Upper lobe of right lung (tissue), 1 donor: ENCODE measurements at regions not wholly inside any gene's neighbourhood (a gene's known extent, or its start where the extent isn't known, plus 50 kb on each side); places are given as distances from the start of the nearest gene placed in this dataset.

ENCODE experiments used
- ATAC-seq: fragments of 200-7000 bp; cut with Tn5 transposase; one replicate; pipeline ENCODE4 v1.9.1; 2020; ENCODE audit warnings: mild to moderate bottlenecking, moderate library complexity
- DNase-seq: peaks from one replicate; pipeline ENCODE4 v3.0.0-alpha.2; 2020
- H3K27ac ChIP-seq: fragments of 200-600 bp; one replicate; pipeline ENCODE4 v1.8.0; 2022
- H3K27me3 ChIP-seq: fragments of 200-600 bp; one replicate; pipeline ENCODE4 v1.8.0; 2022; ENCODE audit warnings: mild to moderate bottlenecking
- H3K36me3 ChIP-seq: fragments of 200-600 bp; one replicate; pipeline ENCODE4 v1.8.0; 2022
- H3K4me1 ChIP-seq: fragments of 200-600 bp; one replicate; pipeline ENCODE4 v1.8.0; 2022
- H3K4me3 ChIP-seq: fragments of 200-600 bp; one replicate; pipeline ENCODE4 v1.8.0; 2022; ENCODE audit warnings: mild to moderate bottlenecking
- H3K9me3 ChIP-seq: fragments of 200-600 bp; one replicate; pipeline ENCODE4 v1.8.0; 2022
- CTCF ChIP-seq: fragments of 200-600 bp; IDR thresholded peaks from one replicate; pipeline ENCODE4 v1.8.0; 2022; ENCODE audit warnings: antibody characterized with exemption
- intact Hi-C: fragments of 100-400 bp; cut with DNase I; formaldehyde crosslinking; loops from one replicate; pipeline ENCODE4 v1.11.0; 2022
- donor health status: DM: no; HTN: yes; CAD: no; lungs with severe emphysema.

GRCh38 chr7:46168671-46169383 lies 247.8 kb upstream of the IGFBP3 start:
- TF ChIP-seq CTCF: no peak
- Histone ChIP-seq H3K4me3 (no peak overlapping the region), H3K27me3 (no peaks in the 10 kb centered on the region), H3K4me1 (no peaks in the 10 kb centered on the region), H3K36me3 (no peaks in the 10 kb centered on the region), H3K27ac (no peak overlapping the region), H3K9me3 (no peaks in the 10 kb centered on the region)
- intact Hi-C loops: no loop called here
- no peak for ATAC-seq
- DNase-seq: no peak

- intact Hi-C loops: no loop called here
- no peak for DNase-seq
Observed at GRCh38 chr7:46168231-46168630, 247.2 kb upstream of the IGFBP3 start.

GRCh38 chr7:46165276-46165675 lies 244.2 kb upstream of the IGFBP3 start:
- no peaks in the 10 kb centered on the region for H3K36me3 ChIP-seq

More at GRCh38 chr7:46168231-46168630, 247.2 kb upstream of the IGFBP3 start:
- Histone ChIP-seq H3K36me3 (no peaks in the 10 kb centered on the region), H3K9me3 (no peaks in the 10 kb centered on the region), H3K27me3 (no peaks in the 10 kb centered on the region), H3K4me1 (no peaks in the 10 kb centered on the region), H3K4me3 (no peak overlapping the region), H3K27ac (no peak overlapping the region)
- ATAC-seq: no peak
- TF ChIP-seq CTCF: no peak

GRCh38 chr7:46164629-46165028 lies 243.6 kb upstream of the IGFBP3 start:
- Histone ChIP-seq H3K27ac (no peak overlapping the region), H3K9me3 (no peaks in the 10 kb centered on the region), H3K4me3 (no peak overlapping the region), H3K4me1 (no peaks in the 10 kb centered on the region), H3K36me3 (no peaks in the 10 kb centered on the region), H3K27me3 (no peaks in the 10 kb centered on the region)
- no peak for TF ChIP-seq CTCF
- ATAC-seq: no peak
- intact Hi-C loops: no loop called here
- no peak for DNase-seq

More at GRCh38 chr7:46165276-46165675, 244.2 kb upstream of the IGFBP3 start:
- Histone ChIP-seq H3K9me3 (no peaks in the 10 kb centered on the region), H3K4me3 (no peak overlapping the region), H3K27me3 (no peaks in the 10 kb centered on the region), H3K27ac (no peak overlapping the region), H3K4me1 (no peaks in the 10 kb centered on the region)
- TF ChIP-seq CTCF: no peak
- ATAC-seq (no peak), DNase-seq (no peak)
- intact Hi-C loops: no loop called here

GRCh38 chr7:46163246-46163645 lies 242.2 kb upstream of the IGFBP3 start:
- H3K4me1 ChIP-seq: no peaks in the 10 kb centered on the region
- H3K9me3 ChIP-seq: no peaks in the 10 kb centered on the region
- no peak overlapping the region for H3K4me3 ChIP-seq
- H3K36me3 ChIP-seq: no peaks in the 10 kb centered on the region
- H3K27me3 ChIP-seq: no peaks in the 10 kb centered on the region
- ATAC-seq: peak; percentile 83
- TF ChIP-seq CTCF: no peak
- intact Hi-C loops: no loop called here
- no peak for DNase-seq
- no peak overlapping the region for H3K27ac ChIP-seq

- TF ChIP-seq CTCF: no peak
- Histone ChIP-seq H3K4me3 (no peak overlapping the region), H3K27ac (no peak overlapping the region), H3K27me3 (no peaks in the 10 kb centered on the region), H3K36me3 (no peaks in the 10 kb centered on the region), H3K4me1 (no peaks in the 10 kb centered on the region), H3K9me3 (no peaks in the 10 kb centered on the region)
- intact Hi-C loops: no loop called here
- ATAC-seq (peak; percentile 48), DNase-seq (no peak)
Observed at GRCh38 chr7:46162609-46163008, 241.5 kb upstream of the IGFBP3 start.
